Astrocyte of the hippocampus (primary cell): ENCODE measurements at regions not wholly inside any gene's neighbourhood (a gene's known extent, or its start where the extent isn't known, plus 50 kb on each side); places are given as distances from the start of the nearest gene placed in this dataset.
A peak's percentile ranks its signal among the peaks of the same experiment; 100 is the strongest.
"Not testable (repeated sequence)": the region's sequence is repeated elsewhere in the genome, so short reads cannot be mapped to it uniquely, and the experiment has no call there.

Experiments used
- DNase-seq: peaks from one replicate; pipeline ENCODE4 v3.0.0; 2011; ENCODE audit warnings: low read depth, low spot score

DNA sequence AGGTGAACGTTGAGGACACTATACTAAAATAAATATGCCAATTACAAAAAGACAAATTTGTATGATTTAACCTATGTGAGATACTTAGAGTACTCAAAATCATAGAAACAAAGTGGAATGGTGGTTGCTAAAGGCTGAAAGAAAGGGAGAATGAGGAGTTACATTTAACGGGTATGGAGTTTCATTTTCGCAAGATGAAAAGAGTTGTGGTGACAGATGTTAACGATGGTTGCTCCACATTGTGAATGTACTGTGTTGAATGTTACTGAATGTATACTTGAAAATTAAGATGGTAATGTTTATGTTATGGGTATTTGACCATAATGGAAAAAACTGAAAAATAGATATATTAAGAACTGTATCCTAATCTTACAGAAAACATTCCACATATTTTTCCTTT, 51.3 kb upstream of the MOCS2 start:
- DNase-seq = no peak

DNA sequence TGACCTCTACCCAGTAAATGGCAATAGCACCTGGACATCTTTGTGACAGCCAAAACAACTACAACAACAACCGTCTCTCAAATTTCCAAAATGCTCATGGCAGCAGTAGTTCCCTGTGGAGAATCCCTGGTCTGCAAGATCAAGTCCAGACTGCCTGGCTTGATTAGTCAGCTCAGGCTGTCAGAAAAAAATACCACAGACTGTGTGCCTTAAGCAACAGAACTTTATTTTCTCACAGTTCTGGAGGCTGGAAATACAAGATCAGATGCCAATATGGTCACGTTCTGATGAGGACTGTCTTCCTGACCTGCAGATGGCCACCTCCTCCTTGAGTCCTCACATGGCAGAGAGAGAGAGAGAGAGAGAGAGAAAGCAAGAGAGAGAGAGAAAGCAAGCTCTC, 52.3 kb upstream of the MOCS2 start:
- peak; percentile 31 for DNase-seq

DNA sequence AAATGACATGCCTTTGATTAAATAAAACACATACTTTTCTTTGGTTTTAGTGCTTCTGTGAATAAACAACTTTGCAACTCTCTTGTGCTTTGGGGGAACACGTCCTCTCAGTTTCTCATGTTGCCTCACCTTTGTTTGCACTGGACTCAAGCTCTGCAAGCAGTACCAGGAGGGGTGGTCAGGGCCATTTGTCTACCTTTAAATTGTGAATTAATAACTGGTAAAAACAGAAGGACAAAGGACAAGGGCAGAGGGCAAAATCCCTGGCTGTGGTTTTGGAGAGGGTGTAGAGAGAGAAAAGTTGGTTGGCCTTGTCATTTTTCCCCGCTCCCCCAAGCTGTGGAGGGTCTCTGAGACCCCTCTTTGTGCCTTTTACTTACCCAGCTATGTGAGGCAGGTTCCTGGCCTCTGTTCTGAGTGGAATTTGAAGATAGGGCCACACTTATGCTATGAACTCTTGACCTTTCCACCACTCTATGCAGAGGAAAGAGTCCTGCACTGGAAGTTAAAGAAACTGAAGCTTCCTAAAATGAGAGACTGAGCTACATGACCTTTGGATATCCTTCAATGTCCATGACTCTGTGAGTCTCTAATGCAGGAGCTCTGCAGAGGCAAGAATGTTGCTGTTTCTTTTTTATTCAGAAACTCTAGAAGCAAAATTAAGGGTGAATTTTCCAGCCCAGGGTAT, 55.1 kb upstream of the MOCS2 start:
- DNase-seq = no peak

DNA sequence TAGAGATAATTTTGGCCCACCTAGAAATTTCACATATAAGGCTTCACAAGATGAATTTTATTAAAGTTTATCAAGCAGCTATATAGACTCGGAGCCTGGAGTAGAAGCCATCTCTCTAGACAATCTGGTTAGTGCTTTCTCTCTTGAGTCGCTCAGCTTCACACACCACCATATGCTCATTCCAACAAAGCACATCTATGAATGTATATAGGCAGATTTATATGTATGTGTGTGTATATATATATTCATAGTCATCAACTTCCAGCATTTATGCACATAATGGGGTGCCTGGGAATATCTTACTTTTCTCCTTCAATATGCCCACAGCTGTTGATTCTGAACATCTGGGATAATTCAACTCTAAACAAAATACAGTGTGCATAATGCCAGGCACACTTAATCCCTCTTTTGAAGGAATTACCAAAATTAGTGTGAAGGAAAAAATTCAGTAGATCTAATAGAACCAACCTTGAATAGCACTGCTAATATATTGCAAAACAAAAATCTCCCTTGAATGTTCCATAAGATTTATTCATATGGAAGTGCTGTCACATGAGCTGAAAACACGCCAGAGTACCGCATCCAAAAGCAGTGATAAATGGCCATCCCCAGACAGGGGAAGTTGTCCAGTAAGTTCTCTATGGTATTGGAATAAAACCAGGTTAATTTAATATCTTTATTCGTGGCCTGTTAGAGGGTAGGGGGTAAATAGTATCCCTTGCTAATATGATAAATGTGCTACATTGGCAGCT, 56.0 kb upstream of the MOCS2 start:
- no peak for DNase-seq

DNA sequence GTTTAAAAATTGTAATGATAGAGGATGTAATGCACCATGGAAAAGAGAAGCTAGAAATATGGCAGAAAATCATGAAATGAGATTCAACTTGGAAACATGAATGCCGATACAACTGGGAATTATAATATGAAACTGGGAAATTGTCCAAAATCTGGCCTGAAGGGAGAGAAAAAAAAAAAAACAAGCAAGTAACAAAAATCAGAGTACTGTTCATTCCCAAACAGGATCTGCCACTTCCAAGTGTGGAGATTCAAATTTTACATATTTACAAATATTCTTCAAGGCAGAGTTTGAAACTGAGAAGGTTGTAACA, 56.6 kb upstream of the MOCS2 start:
- no peak for DNase-seq

DNA sequence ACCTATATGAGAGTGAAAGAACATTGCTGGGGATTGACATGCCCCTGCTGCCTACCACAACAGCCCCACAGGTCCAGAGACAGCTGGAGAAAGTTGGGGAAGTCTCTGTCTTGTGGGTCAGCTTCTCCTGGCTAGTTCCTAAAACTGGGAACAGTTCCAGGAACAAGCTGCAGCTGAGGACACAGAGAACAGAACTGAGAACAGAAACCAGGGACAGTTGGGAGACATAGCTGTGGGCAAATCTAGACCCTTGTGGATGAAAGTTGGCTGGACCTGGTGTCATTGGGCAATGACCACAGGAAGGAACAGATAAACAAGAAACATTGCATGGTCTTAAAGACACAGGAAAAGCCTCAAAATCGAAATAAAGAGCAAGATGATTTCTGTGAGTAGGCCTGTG, 58.3 kb upstream of the MOCS2 start:
- peak; percentile 28 for DNase-seq

DNA sequence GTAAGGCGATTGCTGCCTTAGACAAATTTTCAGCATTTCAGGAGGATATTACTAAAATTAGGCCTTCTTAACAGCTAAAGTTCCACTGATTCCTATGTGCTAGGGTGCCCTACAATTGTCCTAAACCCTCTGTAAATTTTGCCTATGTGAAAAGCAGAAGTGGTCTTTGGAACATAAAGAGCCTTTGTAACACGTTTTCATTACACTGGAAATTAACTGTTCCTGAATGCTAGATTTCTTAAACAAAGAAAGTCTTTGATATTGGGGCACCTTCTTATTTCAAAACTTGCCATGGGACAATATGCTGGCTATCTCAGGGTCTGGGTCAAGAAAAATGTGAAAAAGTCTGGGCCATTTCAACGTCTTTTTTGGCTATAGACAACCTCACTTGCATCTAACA, 60.4 kb upstream of the MOCS2 start:
- no peak for DNase-seq

DNA sequence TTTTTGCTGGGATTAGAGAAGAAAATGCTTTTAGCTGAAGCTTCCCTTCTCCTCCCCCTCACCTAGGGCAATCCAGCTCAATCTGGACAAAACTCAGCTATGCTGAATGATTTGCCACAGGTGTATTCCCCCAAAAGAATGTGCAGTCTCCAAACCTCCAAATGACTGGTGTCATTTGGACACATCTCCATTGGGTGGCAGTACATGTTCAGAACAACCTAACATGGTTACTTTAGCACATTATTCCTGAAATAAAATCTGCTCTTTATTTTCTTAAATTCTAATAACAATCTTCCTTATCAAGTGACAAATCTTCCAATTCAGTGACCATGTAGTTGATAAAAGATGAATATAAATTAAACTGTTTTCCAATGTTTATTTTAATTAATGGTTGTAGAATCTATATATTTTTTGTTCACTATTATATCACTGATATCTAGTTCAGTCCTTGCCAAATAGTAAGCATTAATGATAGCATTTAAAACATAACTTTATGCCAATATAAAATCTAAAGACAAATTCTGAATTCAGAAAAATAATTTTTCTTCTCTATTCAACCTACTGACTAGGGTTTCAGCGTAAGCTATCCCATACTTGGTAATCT, 61.3 kb upstream of the MOCS2 start:
- DNase-seq = peak; percentile 59

DNA sequence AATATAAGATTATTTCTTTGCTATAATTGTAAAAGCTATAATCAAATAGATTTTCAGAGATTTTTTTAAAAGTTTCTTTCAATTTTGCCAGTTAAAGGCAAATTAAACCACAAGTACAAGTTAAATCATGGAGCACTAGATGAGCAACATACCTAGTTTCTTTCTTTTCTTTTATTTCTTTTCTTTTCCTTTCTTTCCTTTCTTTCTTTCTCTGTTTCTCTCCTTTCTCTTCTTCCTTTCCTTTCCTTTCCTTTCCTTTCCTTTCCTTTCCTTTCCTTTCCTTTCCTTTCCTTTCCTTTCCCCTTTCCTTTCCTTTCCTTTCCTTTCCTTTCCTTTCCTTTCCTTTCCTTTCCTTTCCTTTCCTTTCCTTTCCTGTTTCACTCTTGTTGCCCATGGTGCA, 62.5 kb upstream of the MOCS2 start:
- DNase-seq = not testable (repeated sequence)

DNA sequence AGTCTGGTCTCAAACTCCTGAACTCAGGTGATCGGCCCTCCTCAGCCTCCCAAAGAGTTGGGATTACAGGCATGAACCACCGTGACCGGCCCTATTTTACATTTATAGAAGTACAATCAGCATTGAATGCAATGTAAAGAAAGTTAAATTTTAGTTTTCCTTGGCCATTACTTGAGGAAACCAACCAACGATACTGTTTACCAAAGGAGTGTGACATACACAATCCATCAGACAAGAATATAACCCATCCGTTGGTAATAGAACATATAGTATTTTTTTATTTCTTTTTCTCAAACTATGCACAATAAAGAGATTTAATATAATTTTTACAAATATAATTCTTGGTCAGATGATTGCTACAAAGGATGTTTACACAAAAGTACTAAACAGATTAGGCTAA, 63.1 kb upstream of the MOCS2 start:
- DNase-seq = no peak

DNA sequence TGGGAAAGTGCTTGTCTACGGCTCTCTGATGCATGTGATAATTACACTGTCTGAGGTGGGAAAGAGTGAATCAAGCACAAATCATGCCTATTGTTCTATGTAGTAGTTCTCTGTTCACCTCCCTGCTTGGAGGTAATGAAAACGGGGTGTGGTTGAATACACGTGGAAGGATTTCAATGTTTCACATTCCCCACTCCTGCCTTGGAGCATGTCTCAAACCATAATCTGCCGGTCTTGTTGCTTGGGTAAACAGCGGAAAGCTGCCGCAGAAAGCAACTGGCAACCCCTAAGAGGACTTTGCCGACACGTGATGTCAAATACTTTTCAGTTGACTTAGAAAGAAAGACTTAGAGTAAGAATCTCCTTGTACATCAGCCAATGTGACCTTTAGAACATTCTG, 63.5 kb upstream of the MOCS2 start:
- DNase-seq = no peak

DNA sequence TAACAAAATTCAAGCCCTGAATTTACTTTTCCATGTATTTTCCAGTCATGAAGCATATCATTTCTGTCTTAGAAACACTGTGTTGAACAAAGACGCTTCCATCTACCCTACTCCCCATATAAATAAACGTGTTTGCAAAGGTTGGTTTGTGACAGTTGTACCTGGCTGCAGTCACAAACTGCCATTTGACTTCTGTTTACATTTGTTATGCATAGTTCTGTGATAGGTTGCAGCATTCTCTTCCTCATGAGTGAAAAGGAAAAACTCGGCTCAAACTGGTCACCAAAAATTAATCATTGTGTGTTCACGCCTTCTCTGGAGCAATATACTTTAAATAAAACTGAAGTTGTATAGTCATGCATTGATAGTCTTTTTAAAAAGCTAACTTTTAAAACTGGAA, 69.3 kb upstream of the MOCS2 start:
- no peak for DNase-seq

DNA sequence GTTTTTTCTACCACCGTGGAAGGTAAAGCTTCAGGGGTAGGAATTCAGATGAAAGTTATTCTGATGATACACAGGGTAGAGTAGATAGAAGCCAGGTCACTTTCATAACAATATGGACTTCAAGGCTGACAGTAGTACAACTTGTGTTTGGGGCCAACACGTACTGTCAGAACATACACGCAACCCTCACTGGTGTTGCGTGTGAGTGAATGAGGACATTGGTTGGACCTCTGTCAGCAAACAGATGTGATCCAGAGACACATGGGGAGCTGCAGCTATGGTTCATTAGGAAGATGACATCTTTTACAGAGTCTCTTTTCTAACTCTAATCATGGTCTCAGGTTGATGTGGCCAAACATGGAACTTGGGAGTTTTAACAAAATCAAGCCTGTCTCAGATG, 70.1 kb upstream of the MOCS2 start:
- no peak for DNase-seq

DNA sequence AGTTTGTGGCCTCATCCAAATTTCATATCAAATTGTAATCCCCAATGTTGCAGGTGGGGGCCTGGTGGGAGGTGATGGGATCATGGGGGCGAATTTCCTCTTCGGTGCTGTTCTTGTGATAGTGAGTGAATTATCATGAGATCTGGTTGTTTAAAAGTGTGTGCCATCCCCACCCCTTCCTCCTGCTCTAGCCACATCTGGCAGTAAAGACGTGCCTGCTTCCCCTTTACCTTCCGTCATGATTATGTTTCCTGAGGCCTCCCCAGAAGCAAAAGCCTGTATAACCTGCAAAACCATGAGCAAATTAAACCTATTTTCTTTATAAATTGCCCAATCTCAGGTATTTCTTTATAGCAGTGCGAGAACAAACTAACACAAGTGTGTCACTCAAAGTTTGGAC, 71.0 kb upstream of the MOCS2 start:
- DNase-seq = no peak

DNA sequence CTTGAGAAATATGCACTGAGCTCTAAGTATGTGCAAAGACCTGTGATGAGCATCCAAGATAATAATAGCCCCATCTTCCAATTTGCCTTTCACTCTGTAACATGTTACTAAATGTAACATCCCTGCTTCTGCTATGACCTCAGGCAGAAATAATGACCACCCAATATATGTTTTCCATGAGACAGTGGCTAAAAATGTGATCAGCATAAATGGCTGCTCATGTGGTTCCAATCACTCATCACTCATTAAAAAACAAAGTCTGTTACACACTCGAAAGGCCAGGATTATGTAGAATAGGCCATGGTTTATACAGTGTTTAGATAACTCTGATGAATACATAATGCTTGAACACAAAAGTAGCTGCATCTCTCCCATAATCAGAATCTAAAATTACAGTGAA, 71.4 kb upstream of the MOCS2 start:
- DNase-seq = no peak

DNA sequence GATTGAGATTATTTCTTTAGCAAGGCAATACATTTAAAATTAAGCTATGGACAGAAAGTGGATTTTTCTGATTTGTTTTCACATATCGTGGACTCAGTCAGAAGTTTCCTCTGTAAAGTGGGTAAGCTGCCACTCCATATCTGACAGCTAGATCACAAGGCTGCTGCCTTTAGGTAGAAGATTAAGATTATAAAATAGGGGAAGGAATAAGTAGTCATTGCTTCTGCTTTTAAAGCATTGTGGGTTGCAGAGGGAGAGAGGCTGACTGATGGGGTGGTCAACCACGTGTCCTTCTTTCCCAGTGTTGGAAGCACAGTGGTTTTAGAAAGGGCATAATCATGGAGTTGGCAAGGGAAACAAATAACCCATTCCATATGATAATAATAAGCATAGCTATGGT, 74.3 kb upstream of the MOCS2 start:
- DNase-seq = no peak

DNA sequence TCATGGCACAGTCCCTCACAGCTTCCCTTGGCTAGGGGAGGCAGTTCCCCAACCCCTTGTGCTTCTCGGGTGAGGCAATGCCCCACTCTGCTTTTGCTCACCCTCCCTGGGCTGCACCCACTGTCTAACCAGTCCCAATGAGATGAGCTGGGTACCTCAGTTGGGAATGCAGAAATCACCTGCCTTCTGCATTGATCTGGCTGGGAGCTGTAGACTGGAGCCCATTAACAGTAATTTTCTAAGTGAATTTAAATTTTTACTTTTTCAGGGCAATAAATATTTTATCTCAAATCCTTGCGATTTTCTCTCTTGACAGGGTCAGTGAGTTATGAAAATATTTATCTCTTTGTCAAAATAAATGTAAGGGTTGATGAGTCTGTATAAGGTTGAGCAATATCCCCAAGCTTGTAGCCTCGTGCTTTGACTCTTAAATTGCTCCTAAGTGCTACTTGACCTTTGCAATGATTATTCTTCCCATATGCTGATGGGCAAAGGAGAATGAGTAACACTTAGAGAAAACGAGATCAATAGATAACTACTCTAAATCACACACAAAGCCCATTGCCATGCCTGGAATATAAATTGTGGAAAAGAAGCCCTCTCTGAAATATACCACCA, 82.1 kb upstream of the MOCS2 start:
- DNase-seq = no peak

DNA sequence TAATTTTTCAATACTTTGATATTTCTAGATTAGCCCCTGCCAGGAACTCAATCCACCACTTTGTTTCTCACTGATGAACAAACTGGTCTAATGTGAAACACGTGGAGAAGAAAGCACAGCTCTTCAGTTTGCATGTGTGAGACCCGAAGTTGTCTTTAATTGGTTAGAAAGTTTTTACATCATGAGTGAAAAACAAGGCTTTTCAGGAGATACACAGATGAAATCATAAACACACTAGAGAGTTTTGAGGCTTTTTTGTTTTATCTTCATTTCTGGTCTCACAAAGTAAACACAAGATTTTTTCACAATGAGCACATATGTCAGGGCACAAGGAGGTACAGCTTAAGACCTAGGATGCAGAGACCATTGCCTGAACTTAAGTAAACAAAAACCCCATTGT, 84.5 kb upstream of the MOCS2 start:
- no peak for DNase-seq

DNA sequence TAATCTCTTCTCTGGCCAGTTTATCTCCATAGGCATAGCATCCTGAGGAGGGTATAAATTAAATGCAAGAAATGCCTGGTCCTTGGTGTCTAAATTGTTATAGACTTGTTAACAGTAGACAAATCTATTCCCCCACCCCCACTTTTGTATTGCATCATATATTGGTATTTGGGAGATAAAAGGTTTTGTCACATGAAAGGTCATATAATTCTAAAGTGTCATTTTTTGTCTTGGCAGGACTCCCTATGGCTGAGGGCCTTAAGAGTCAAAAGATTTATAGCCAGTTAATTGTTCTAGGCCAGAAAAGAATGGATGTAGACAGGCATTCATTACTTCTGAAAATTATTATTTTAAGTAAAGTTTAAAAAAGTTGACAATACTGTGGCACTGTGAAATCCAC, 90.3 kb upstream of the MOCS2 start:
- DNase-seq = no peak

DNA sequence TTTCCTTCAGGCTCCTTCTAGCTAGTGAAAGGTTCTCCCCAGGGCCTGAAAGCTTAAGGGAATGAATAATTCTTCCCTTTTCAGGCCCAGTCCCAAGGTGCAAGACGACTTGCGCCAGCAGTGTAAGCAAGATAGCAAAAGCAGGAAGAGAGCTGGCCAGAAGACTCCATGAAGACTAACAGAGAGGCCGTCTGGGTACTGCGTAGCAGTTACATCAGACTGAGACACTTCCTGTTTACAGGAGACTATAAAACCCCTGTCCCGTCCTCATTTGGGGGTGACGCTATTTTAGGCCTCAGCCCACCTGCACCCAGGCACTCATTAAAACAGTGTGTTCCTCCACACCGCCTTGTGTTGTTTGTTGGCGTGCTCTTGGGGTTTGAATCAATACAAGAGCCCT, 90.7 kb upstream of the MOCS2 start:
- DNase-seq = no peak

DNA sequence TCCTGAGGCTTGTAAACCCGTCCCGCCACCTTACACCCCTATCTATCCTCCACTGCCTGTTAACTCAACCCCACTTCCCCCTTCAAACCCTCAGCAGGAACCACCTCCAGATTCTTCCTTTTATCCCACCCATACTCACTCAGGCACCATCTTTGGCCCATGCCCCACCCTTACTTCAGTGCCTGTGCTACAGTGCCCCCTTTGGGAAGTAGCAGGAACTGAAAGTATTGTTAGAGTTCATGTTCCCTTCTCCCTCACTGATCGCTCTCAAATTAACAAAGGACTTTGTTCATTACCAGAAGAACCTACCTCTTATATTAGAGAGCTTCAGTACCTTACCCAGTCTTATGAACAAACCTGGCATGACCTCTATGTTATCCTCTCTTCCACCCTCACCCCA, 92.2 kb upstream of the MOCS2 start:
- no peak for DNase-seq

DNA sequence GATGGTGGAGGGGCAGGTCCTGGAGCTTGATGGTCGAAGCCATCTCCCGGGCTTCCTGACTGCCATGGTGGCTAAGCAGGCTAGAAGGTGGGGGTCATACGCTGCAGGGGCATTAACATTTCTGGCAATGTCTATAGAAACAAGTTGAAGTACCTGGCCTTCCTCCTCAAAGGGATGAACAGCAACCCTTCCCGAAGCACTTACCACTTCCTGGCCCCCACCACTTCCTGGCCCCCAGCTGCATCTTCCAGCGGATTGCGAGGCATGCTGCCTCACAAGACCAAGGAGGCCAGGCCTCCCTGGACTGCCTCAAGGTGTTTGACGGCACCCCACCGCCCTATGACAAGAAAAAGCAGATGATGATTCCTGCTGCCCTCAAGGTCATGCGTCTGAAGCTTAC, 97.0 kb upstream of the MOCS2 start:
- no peak for DNase-seq

DNA sequence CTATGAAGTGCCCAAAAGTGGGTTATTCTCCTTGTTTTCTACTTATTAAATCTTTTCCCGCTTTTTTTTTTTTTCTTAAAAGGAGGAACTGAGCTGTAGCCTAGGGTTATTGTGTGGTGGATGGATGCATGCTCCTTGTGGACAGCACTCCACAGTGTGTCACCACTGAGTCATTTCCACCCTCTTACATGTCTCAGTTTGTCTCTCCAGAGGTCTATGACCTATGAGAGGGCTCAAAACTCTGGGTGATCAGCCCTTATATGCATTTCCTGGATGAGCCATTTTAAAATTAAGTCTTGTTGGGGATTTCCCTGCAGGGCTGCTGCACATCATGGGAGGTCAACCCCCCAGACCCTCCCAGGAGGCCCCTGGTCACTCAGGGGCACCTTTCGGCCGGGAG, 102.2 kb upstream of the MOCS2 start:
- no peak for DNase-seq
